HepG2 (cell line): ENCODE measurements at regions not wholly inside any gene's neighbourhood (a gene's known extent, or its start where the extent isn't known, plus 50 kb on each side); places are given as distances from the start of the nearest gene placed in this dataset.

Source experiments
- CBX5 ChIP-seq: sonication (generic); formaldehyde crosslinking; IDR thresholded peaks from 2 replicates; pipeline ENCODE4 v1.4.0; 2020; ENCODE audit warnings: missing genetic modification reagents, borderline replicate concordance
- ERF ChIP-seq: IDR thresholded peaks from 2 replicates; pipeline ENCODE4 v1.6.1; 2018; ENCODE audit warnings: missing biosample characterization, missing genetic modification reagents
- GABPB1 ChIP-seq: IDR thresholded peaks from 2 replicates; pipeline ENCODE4 v1.6.1; 2016; ENCODE audit warnings: mild to moderate bottlenecking, missing genetic modification reagents, moderate library complexity, missing compliant biosample characterization
- HDAC1 ChIP-seq: sonication (generic); formaldehyde crosslinking; IDR thresholded peaks from 2 replicates; pipeline ENCODE4 v1.5.1; 2020; ENCODE audit warnings: mild to moderate bottlenecking, missing genetic modification reagents
- KDM6A ChIP-seq: IDR thresholded peaks from 2 replicates; pipeline ENCODE4 v1.6.1; 2016; ENCODE audit warnings: low read depth
- MIXL1 ChIP-seq: IDR thresholded peaks from 2 replicates; pipeline ENCODE4 v1.6.1; 2016
- RFXAP ChIP-seq: sonication (generic); formaldehyde crosslinking; IDR thresholded peaks from 2 replicates; pipeline ENCODE4 v1.4.0; 2020; ENCODE audit warnings: missing genetic modification reagents, borderline replicate concordance
- SP2 ChIP-seq: sonication (generic); formaldehyde crosslinking; IDR thresholded peaks from 2 replicates; pipeline ENCODE4 v1.5.1; 2020; ENCODE audit warnings: mild to moderate bottlenecking, missing genetic modification reagents
- TARDBP ChIP-seq: sonication (generic); formaldehyde crosslinking; IDR thresholded peaks from 2 replicates; pipeline ENCODE4 v1.8.0; 2022; ENCODE audit warnings: mild to moderate bottlenecking, missing genetic modification reagents
- TCF7 ChIP-seq: sonication (generic); IDR thresholded peaks from 2 replicates; pipeline ENCODE4 v1.6.1; 2016; ENCODE audit warnings: antibody characterized with exemption, low read depth
- ZFY ChIP-seq: sonication (generic); formaldehyde crosslinking; IDR thresholded peaks from 2 replicates; pipeline ENCODE4 v1.4.0; 2020; ENCODE audit warnings: missing genetic modification reagents
- ZNF614 ChIP-seq: IDR thresholded peaks from 2 replicates; pipeline ENCODE4 v1.6.1; 2018; ENCODE audit warnings: missing biosample characterization, missing genetic modification reagents, inconsistent platforms, borderline replicate concordance
- ZNF629 ChIP-seq: sonication (generic); formaldehyde crosslinking; conservative IDR thresholded peaks from 2 replicates; pipeline ENCODE4 v1.5.0; 2020; ENCODE audit warnings: missing genetic modification reagents
- ZNF772 ChIP-seq: sonication (generic); formaldehyde crosslinking; IDR thresholded peaks from 2 replicates; pipeline ENCODE4 v1.5.0; 2020; ENCODE audit warnings: mild to moderate bottlenecking, missing genetic modification reagents
- ZNF776 ChIP-seq: sonication (generic); formaldehyde crosslinking; IDR thresholded peaks from 2 replicates; pipeline ENCODE4 v1.4.0; 2020; ENCODE audit warnings: mild to moderate bottlenecking, missing genetic modification reagents
- TF ChIP-seq, protein P1 (sequence below): sonication (generic); formaldehyde crosslinking; IDR thresholded peaks from 2 replicates; pipeline ENCODE4 v1.4.0; 2020; ENCODE audit warnings: missing genetic modification reagents, borderline replicate concordance
- TF ChIP-seq, protein P2 (sequence below): sonication (generic); formaldehyde crosslinking; IDR thresholded peaks from 2 replicates; pipeline ENCODE4 v1.5.0; 2020; ENCODE audit warnings: mild to moderate bottlenecking, missing genetic modification reagents, moderate library complexity
- TF ChIP-seq, protein P3 (sequence below): IDR thresholded peaks from 2 replicates; pipeline ENCODE4 v1.6.1; 2018; ENCODE audit warnings: missing genetic modification reagents, mild to moderate bottlenecking, missing compliant biosample characterization
- TF ChIP-seq, protein P4 (sequence below): sonication (generic); formaldehyde crosslinking; IDR thresholded peaks from 2 replicates; pipeline ENCODE4 v1.4.0; 2020; ENCODE audit warnings: missing genetic modification reagents
- TF ChIP-seq, protein P5 (sequence below), 2 experiments: sonication (generic) in 1 of 2; formaldehyde crosslinking in 1 of 2; IDR thresholded peaks; 2 replicates each; pipeline versions ENCODE4 v1.6.1 to v1.9.0; 2014 to 2022; ENCODE audit warnings: antibody characterized with exemption in 1 of 2, borderline replicate concordance in 1 of 2, inconsistent platforms in 1 of 2, low read depth in 1 of 2, missing genetic modification reagents in 1 of 2

DNA sequence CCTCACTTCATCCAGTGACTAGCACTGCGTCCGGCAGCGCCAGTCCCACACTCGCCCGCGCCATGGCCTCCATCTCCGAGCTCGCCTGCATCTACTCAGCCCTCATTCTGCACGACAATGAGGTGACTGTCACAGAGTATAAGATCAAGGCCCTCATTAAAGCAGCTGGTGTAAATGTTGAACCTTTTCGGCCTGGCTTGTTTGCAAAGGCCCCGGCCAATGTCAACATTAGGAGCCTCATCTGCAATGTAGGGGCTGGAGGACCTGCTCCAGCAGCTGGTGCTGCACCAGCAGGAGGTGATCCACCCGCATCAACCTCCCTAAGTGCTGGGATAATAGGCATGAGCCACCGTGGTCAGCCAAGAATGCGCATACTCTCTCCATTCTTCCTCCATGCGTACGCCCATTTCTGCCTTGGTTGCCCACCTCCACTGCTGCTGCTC, 59.9 kb downstream of the IRF2BPL start (continued):
- TF ChIP-seq, protein P1, sequence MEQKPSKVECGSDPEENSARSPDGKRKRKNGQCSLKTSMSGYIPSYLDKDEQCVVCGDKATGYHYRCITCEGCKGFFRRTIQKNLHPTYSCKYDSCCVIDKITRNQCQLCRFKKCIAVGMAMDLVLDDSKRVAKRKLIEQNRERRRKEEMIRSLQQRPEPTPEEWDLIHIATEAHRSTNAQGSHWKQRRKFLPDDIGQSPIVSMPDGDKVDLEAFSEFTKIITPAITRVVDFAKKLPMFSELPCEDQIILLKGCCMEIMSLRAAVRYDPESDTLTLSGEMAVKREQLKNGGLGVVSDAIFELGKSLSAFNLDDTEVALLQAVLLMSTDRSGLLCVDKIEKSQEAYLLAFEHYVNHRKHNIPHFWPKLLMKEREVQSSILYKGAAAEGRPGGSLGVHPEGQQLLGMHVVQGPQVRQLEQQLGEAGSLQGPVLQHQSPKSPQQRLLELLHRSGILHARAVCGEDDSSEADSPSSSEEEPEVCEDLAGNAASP = peak; percentile 69; the same call in 1 of the 2 replicates
- TF ChIP-seq ERF (peak; percentile 68; the same call in 1 of the 2 replicates), CBX5 (CRISPR knock-in tag) (peak; percentile 85; the same call in 1 of the 2 replicates), ZNF614 (CRISPR knock-in tag) (peak; percentile 78; the same call in 1 of the 2 replicates), KDM6A (CRISPR knock-in tag) (peak; percentile 52), ZNF776 (no peak), MIXL1 (peak; percentile 88), TCF7 (peak; percentile 82), GABPB1 (CRISPR knock-in tag) (peak; percentile 39; the same call in 1 of the 2 replicates), ZFY (CRISPR knock-in tag) (peak; percentile 70; the same call in 1 of the 2 replicates), ZNF629 (CRISPR knock-in tag) (peak; percentile 45; the same call in 1 of the 2 replicates), RFXAP (CRISPR knock-in tag) (0 out of 2 replicates have a peak, but pooled peaks have one; percentile 56), HDAC1 (CRISPR knock-in tag) (peak; percentile 78; the same call in 1 of the 2 replicates), ZNF772 (0 out of 2 replicates have a peak, but pooled peaks have one; percentile 43), SP2 (CRISPR knock-in tag) (no peak), TARDBP (peak; percentile 80)
- TF ChIP-seq, protein P2, sequence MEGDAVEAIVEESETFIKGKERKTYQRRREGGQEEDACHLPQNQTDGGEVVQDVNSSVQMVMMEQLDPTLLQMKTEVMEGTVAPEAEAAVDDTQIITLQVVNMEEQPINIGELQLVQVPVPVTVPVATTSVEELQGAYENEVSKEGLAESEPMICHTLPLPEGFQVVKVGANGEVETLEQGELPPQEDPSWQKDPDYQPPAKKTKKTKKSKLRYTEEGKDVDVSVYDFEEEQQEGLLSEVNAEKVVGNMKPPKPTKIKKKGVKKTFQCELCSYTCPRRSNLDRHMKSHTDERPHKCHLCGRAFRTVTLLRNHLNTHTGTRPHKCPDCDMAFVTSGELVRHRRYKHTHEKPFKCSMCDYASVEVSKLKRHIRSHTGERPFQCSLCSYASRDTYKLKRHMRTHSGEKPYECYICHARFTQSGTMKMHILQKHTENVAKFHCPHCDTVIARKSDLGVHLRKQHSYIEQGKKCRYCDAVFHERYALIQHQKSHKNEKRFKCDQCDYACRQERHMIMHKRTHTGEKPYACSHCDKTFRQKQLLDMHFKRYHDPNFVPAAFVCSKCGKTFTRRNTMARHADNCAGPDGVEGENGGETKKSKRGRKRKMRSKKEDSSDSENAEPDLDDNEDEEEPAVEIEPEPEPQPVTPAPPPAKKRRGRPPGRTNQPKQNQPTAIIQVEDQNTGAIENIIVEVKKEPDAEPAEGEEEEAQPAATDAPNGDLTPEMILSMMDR = peak; percentile 85
- TF ChIP-seq, protein P3, sequence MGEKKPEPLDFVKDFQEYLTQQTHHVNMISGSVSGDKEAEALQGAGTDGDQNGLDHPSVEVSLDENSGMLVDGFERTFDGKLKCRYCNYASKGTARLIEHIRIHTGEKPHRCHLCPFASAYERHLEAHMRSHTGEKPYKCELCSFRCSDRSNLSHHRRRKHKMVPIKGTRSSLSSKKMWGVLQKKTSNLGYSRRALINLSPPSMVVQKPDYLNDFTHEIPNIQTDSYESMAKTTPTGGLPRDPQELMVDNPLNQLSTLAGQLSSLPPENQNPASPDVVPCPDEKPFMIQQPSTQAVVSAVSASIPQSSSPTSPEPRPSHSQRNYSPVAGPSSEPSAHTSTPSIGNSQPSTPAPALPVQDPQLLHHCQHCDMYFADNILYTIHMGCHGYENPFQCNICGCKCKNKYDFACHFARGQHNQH (CRISPR knock-in tag) = peak; percentile 86; the same call in 1 of the 2 replicates
- TF ChIP-seq, protein P4, sequence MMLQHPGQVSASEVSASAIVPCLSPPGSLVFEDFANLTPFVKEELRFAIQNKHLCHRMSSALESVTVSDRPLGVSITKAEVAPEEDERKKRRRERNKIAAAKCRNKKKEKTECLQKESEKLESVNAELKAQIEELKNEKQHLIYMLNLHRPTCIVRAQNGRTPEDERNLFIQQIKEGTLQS = peak; percentile 62; the same call in 1 of the 2 replicates
- TF ChIP-seq, protein P5, sequence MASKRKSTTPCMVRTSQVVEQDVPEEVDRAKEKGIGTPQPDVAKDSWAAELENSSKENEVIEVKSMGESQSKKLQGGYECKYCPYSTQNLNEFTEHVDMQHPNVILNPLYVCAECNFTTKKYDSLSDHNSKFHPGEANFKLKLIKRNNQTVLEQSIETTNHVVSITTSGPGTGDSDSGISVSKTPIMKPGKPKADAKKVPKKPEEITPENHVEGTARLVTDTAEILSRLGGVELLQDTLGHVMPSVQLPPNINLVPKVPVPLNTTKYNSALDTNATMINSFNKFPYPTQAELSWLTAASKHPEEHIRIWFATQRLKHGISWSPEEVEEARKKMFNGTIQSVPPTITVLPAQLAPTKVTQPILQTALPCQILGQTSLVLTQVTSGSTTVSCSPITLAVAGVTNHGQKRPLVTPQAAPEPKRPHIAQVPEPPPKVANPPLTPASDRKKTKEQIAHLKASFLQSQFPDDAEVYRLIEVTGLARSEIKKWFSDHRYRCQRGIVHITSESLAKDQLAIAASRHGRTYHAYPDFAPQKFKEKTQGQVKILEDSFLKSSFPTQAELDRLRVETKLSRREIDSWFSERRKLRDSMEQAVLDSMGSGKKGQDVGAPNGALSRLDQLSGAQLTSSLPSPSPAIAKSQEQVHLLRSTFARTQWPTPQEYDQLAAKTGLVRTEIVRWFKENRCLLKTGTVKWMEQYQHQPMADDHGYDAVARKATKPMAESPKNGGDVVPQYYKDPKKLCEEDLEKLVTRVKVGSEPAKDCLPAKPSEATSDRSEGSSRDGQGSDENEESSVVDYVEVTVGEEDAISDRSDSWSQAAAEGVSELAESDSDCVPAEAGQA (IDR thresholded peaks at IDR 0.05; ENCODE audit: low read depth) = 0 out of 2 replicates have a peak, but pooled peaks have one; percentile 16
- TF ChIP-seq, protein P5 (CRISPR knock-in tag; IDR thresholded peaks at IDR 0.05; ENCODE audit: borderline replicate concordance) = no peak
